Muscle layer of duodenum (tissue), 2 donors: ENCODE measurements at regions not wholly inside any gene's neighbourhood (a gene's known extent, or its start where the extent isn't known, plus 50 kb on each side); places are given as distances from the start of the nearest gene placed in this dataset.

Experiments used
- H3K27ac ChIP-seq: one replicate; pipeline ENCODE4 v1.7.0; 2013; ENCODE audit warnings: mild to moderate bottlenecking, low read length
- H3K27me3 ChIP-seq: one replicate; pipeline ENCODE4 v1.7.0; 2013; ENCODE audit warnings: low read depth, mild to moderate bottlenecking, control low read depth, low read length
- H3K36me3 ChIP-seq, 2 donors: one replicate each; pipeline ENCODE4 v1.7.0; 2013; ENCODE audit warnings: low read length in 2 of 2, control low read depth in 1 of 2, mild to moderate bottlenecking in 1 of 2; ENCODE audit not compliant: insufficient read depth in 2 of 2, control insufficient read depth in 1 of 2
- H3K4me1 ChIP-seq, 2 donors: one replicate each; pipeline ENCODE4 v1.7.0; 2013; ENCODE audit warnings: low read length in 2 of 2, mild to moderate bottlenecking in 2 of 2, control low read depth in 1 of 2, moderate library complexity in 1 of 2; ENCODE audit not compliant: insufficient read depth in 2 of 2, control insufficient read depth in 1 of 2
- H3K4me3 ChIP-seq, 2 donors: one replicate each; pipeline ENCODE4 v1.7.0; 2013; ENCODE audit warnings: low read length in 2 of 2, low read depth in 1 of 2, mild to moderate bottlenecking in 1 of 2
- H3K9me3 ChIP-seq, 2 donors: one replicate each; pipeline ENCODE4 v1.7.0; 2013; ENCODE audit warnings: low read length in 2 of 2, control low read depth in 1 of 2, mild to moderate bottlenecking in 1 of 2; ENCODE audit not compliant: control insufficient read depth in 1 of 2
- donor health status: healthy.

- no peaks in the 10 kb centered on the region for H3K36me3 ChIP-seq
These were observed 406.9 kb upstream of the USP24 start for GRCh38 chr1:55622074-55622473.

GRCh38 chr1:55618199-55618598 lies 403.0 kb upstream of the USP24 start:
- Histone ChIP-seq H3K36me3 (no peaks in the 10 kb centered on the region), H3K4me1 (no peaks in the 10 kb centered on the region)

More at GRCh38 chr1:55622074-55622473, 406.9 kb upstream of the USP24 start:
- H3K27ac ChIP-seq: no peak overlapping the region
- no peak overlapping the region for H3K4me3 ChIP-seq
- no peaks in the 10 kb centered on the region for H3K4me1 ChIP-seq
- peaks cover 4 to 16% of the 10 kb centered on the region in 2 donors for H3K9me3 ChIP-seq
- H3K27me3 ChIP-seq: no peaks in the 10 kb centered on the region

DNA sequence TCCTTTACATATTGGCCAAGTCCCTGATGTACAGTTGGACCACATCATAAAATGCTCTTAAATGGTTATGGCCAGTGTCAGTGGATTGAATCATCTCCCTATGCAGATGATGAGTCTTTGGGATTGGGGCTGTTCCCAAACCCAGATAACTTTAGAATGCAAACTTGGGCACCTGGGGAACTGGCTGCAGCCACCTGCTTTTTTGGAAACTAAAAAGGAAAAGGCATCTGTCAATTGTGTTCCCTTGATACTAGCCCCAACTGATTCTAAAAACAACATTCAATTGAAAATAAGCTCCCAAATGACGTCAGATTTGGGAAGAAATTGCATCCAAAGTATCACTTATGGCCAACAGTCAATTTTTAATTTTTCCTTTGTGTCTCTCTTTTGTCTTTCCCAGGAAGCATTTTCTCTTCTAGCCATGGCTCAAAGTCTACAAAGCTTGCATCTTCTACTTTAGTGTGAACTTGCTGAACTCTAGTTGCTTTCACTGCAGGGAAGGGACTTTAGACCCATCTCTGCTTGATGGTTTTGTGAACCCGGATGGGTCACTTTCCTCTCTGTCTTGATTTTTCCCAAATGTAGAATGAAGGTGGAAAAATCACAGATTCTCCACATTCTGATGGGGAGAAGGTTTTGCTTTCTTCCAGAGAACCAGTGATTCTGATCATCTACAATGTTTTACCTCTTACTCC lies 402.3 kb upstream of the USP24 start:
- Histone ChIP-seq H3K4me3 (no peak overlapping the region), H3K4me1 (no peaks in the 10 kb centered on the region), H3K36me3 (no peaks in the 10 kb centered on the region), H3K9me3 (peaks cover 4 to 8% of the 10 kb centered on the region in 2 donors), H3K27ac (no peak overlapping the region), H3K27me3 (no peaks in the 10 kb centered on the region)

More at GRCh38 chr1:55618199-55618598, 403.0 kb upstream of the USP24 start:
- Histone ChIP-seq H3K27ac (no peak overlapping the region), H3K27me3 (no peaks in the 10 kb centered on the region), H3K4me3 (no peak overlapping the region), H3K9me3 (peaks cover 4 to 14% of the 10 kb centered on the region in 2 donors)

- no peaks in the 10 kb centered on the region for H3K4me1 ChIP-seq
- no peaks in the 10 kb centered on the region for H3K27me3 ChIP-seq
- H3K4me3 ChIP-seq: no peak overlapping the region
- H3K27ac ChIP-seq: no peak overlapping the region
- H3K9me3 ChIP-seq: no peaks in the 10 kb centered on the region
- no peaks in the 10 kb centered on the region for H3K36me3 ChIP-seq
These were observed 397.8 kb upstream of the USP24 start for GRCh38 chr1:55612988-55613387.

DNA sequence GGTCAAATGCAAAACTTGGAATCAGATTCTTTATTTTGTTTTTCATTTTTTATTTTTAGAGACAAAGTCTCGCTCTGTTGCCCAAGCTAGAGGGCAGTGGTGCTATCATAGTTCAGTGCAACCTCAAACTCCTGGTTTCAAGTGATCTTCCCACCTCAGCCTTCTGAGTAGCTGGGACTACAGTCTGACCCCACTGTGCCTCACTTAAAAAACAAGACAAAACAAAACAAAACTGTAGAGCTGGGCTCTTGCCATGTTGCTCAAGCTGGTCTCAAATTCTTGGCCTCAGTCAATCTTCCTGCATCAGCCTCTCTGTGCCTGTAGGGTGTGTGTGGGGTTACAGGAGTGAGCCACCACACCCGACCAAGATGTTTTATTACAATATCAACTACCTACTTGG lies 396.0 kb upstream of the USP24 start:
- no peaks in the 10 kb centered on the region for H3K4me1 ChIP-seq
- H3K9me3 ChIP-seq: no peaks in the 10 kb centered on the region
- H3K36me3 ChIP-seq: no peaks in the 10 kb centered on the region
- H3K27ac ChIP-seq: no peak overlapping the region
- no peak overlapping the region for H3K4me3 ChIP-seq
- H3K27me3 ChIP-seq: no peaks in the 10 kb centered on the region

GRCh38 chr1:55610203-55610602 lies 395.0 kb upstream of the USP24 start:
- Histone ChIP-seq H3K27me3 (no peaks in the 10 kb centered on the region), H3K4me3 (no peak overlapping the region), H3K4me1 (no peaks in the 10 kb centered on the region), H3K9me3 (no peaks in the 10 kb centered on the region), H3K36me3 (no peaks in the 10 kb centered on the region), H3K27ac (no peak overlapping the region)

DNA sequence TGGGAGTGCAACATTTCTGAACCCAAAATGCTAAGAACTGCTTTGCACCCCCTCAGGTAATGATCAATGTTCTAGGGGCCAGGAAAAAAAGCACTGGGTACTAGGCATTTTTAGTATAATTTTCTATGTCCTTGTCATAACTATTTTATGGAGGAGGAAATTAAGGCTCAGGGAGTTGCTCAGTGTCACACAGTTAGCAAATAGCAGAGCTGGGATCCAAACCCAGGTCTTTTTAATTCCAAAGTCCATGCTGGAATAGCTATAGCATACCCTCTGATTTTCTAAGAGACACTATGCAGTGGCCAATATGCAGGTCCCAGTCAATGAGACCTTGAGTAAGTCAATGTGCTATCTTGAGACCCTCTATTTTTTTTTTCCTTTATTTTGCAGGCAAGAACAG lies 394.5 kb upstream of the USP24 start:
- Histone ChIP-seq H3K27ac (no peak overlapping the region), H3K36me3 (no peaks in the 10 kb centered on the region), H3K4me1 (no peaks in the 10 kb centered on the region), H3K9me3 (no peaks in the 10 kb centered on the region), H3K4me3 (no peak overlapping the region), H3K27me3 (no peaks in the 10 kb centered on the region)

DNA sequence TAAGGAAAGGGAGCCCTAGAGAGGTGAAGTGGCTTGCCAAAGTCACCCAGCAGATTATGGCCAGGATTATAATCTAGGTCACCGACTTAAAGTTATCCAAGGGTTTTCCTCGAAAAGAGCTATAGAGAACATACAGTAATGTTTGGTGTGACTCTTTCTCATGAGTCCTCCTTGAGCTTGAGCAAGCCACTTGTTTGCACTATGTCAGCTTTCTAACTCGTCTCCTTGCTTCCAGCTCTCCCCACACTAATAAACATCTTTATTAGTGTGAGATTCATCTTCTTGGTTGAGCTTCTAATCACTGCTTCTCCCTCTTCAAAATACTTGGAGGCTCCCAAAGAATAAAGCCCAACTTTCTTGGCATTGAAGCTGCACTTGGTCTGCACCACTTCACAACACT lies 390.0 kb upstream of the USP24 start:
- no peaks in the 10 kb centered on the region for H3K9me3 ChIP-seq
- H3K4me1 ChIP-seq: no peaks in the 10 kb centered on the region
- H3K36me3 ChIP-seq: no peaks in the 10 kb centered on the region
- H3K4me3 ChIP-seq: no peak overlapping the region
- no peak overlapping the region for H3K27ac ChIP-seq
- H3K27me3 ChIP-seq: no peaks in the 10 kb centered on the region

DNA sequence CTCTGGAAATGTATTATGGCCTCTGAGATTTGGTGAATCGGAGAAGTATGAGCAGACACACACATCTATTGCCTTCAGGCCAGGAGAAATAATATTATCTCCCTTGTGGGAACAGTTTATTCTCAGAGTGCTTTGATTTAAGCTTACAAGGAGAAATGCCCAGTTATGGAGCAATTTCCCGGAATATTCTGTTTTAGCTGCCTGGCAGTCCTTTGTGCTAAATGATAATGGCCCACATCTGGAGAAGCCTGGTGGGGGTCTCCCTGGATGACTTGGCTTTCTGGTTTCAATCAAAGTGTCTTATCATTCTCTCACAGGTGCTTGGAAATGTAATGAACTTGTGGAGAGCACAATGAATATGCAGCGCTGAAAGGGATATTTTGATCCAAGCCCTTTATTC lies 389.6 kb upstream of the USP24 start:
- no peaks in the 10 kb centered on the region for H3K27me3 ChIP-seq
- no peak overlapping the region for H3K27ac ChIP-seq
- no peaks in the 10 kb centered on the region for H3K9me3 ChIP-seq
- no peak overlapping the region for H3K4me3 ChIP-seq
- no peaks in the 10 kb centered on the region for H3K4me1 ChIP-seq
- H3K36me3 ChIP-seq: no peaks in the 10 kb centered on the region

DNA sequence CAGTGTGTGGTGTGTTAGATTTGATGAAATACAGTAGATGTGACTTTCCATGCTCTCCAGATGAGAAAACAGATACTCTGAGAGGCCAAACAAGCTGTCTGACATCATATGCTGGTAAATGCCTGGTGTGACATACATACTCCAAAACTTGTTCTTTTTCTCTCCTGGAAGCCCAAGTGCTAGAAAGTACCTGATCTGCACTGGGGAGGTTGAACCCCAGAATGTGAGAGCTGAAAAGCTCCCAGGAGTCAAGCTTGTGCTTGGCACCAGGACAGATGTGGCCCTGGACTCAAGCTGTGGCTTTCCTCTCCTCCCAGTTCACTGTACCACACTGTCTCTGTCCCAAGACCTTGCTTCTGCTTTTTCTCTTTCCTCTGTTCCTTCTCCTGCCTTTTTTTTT lies 389.0 kb upstream of the USP24 start:
- H3K4me3 ChIP-seq: no peak overlapping the region
- H3K4me1 ChIP-seq: no peaks in the 10 kb centered on the region
- H3K27ac ChIP-seq: no peak overlapping the region
- H3K9me3 ChIP-seq: no peaks in the 10 kb centered on the region
- H3K27me3 ChIP-seq: no peaks in the 10 kb centered on the region
- no peaks in the 10 kb centered on the region for H3K36me3 ChIP-seq

- H3K27me3 ChIP-seq: no peaks in the 10 kb centered on the region
- H3K4me3 ChIP-seq: no peak overlapping the region
- H3K9me3 ChIP-seq: peaks cover 0 to 4% of the 10 kb centered on the region in 2 donors
- H3K4me1 ChIP-seq: no peaks in the 10 kb centered on the region
- H3K36me3 ChIP-seq: no peaks in the 10 kb centered on the region
- H3K27ac ChIP-seq: no peak overlapping the region
These were observed 385.1 kb upstream of the USP24 start for GRCh38 chr1:55600242-55600641.

DNA sequence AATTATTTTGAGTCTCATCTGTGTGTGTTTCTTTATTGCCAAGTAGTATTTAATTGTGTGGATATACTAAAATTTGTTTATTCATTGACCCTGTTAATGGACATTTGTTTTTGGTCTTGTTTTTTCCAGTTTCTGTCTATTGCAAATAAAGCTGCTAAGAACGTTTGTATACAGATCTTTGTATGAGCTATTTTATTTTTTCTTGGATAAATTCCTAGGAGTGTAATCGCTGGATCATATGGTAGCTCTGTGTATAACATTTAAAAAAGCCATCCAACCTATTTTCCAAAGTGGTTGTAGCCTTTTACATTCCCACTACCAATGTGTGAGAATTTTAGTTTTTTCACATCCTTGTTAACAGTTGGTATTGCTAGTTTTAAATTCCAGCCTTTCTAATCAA lies 382.7 kb upstream of the USP24 start:
- Histone ChIP-seq H3K9me3 (peaks cover 0 to 4% of the 10 kb centered on the region in 2 donors), H3K4me1 (no peaks in the 10 kb centered on the region), H3K36me3 (no peaks in the 10 kb centered on the region), H3K27ac (no peak overlapping the region), H3K4me3 (no peak overlapping the region), H3K27me3 (no peaks in the 10 kb centered on the region)
